ENCODE measurements at regions not wholly inside any gene's neighbourhood (a gene's known extent, or its start where the extent isn't known, plus 50 kb on each side); places are given as distances from the start of the nearest gene placed in this dataset.

DNA sequence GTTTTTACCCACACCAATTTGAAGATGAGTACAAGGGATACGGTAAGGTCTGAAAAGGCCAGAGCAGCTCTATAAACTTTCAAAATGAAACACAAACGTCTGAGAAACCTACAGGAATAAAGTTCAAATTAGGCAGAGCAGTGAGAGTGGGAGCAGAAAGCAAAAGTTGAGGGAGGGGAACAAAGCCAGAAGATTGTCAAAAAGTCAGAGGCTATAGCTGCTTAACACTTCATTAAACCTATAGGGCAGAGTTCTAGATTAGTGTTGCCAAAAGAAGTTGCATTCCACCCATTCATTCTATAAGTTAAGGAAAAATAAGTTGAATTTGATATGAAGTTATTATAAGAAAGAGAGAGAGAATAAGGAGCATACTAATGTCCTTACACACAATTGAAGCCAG is 309.6 kb upstream of the CD180 start:
- TF ChIP-seq, protein P1, sequence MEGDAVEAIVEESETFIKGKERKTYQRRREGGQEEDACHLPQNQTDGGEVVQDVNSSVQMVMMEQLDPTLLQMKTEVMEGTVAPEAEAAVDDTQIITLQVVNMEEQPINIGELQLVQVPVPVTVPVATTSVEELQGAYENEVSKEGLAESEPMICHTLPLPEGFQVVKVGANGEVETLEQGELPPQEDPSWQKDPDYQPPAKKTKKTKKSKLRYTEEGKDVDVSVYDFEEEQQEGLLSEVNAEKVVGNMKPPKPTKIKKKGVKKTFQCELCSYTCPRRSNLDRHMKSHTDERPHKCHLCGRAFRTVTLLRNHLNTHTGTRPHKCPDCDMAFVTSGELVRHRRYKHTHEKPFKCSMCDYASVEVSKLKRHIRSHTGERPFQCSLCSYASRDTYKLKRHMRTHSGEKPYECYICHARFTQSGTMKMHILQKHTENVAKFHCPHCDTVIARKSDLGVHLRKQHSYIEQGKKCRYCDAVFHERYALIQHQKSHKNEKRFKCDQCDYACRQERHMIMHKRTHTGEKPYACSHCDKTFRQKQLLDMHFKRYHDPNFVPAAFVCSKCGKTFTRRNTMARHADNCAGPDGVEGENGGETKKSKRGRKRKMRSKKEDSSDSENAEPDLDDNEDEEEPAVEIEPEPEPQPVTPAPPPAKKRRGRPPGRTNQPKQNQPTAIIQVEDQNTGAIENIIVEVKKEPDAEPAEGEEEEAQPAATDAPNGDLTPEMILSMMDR (IDR thresholded peaks at IDR 0.05 in 2 of 3, conservative IDR thresholded peaks at IDR 0.05 in 1 of 3; ENCODE audit: borderline replicate concordance in 1 of 3, insufficient read depth in 1 of 3, low read depth in 2 of 3, low read length in 2 of 3), result no peak
- TF ChIP-seq EZH2 (IDR thresholded peaks at IDR 0.05) (no peak), SIN3A (IDR thresholded peaks at IDR 0.05; ENCODE audit: low read depth) (no peak), POLR2AphosphoS5 (IDR thresholded peaks at IDR 0.05; ENCODE audit: low read depth, low read length) (no peak)
